ENCODE measurements at regions not wholly inside any gene's neighbourhood (a gene's known extent, or its start where the extent isn't known, plus 50 kb on each side); places are given as distances from the start of the nearest gene placed in this dataset.

DNA sequence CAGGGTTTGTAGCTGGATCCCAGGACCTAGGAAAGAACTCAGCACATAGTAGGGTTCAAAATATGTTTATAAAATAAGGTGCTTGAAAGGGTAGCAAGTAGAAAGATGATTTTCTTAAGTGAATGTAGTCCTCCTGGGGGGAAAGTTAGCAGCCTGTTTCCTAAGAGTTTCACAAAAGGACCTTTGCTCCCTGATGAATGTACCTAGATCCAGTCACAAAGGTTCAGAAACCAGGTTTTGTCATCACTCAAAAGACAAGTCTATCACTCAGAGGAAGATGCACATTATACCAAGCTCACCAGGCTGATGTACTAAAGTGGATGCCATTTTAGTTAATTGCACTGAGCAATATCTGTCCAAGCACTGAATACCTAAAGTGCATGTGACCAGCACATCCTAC, 378.2 kb downstream of the BCL11A start:
- Histone ChIP-seq H3K27me3 (ENCODE audit: low read depth) (no peaks in the 10 kb centered on the region), H3K4me1 (no peaks in the 10 kb centered on the region), H3K36me3 (no peaks in the 10 kb centered on the region), H3K9me3 (no peaks in the 10 kb centered on the region), H3K4me3 (no peak overlapping the region), H3K27ac (no peak overlapping the region)
- no peak for DNase-seq
- no peak for ATAC-seq
- TF ChIP-seq, protein P1, sequence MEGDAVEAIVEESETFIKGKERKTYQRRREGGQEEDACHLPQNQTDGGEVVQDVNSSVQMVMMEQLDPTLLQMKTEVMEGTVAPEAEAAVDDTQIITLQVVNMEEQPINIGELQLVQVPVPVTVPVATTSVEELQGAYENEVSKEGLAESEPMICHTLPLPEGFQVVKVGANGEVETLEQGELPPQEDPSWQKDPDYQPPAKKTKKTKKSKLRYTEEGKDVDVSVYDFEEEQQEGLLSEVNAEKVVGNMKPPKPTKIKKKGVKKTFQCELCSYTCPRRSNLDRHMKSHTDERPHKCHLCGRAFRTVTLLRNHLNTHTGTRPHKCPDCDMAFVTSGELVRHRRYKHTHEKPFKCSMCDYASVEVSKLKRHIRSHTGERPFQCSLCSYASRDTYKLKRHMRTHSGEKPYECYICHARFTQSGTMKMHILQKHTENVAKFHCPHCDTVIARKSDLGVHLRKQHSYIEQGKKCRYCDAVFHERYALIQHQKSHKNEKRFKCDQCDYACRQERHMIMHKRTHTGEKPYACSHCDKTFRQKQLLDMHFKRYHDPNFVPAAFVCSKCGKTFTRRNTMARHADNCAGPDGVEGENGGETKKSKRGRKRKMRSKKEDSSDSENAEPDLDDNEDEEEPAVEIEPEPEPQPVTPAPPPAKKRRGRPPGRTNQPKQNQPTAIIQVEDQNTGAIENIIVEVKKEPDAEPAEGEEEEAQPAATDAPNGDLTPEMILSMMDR (IDR thresholded peaks at IDR 0.05) = no peak
- intact Hi-C loops (cut with DNase I) = no loop called here

DNA sequence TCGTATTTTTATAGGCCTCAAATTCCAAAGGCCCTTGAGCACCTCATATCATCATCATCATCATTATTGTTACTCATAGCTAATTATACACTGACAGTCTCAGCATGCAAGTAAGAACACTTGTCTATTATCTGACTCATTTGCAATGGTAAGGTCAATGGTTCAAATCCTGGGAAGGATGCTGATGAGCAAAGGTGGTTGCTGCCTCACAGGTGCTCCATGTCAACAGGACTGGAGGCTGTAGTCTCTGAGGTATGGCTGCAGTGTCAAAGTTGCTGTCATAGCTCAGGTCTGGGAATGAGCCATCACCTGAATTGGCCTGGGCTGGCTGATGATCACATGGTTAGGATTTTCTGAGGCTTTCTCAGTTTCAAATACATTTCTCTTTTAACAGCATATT, 379.3 kb downstream of the BCL11A start:
- H3K9me3 ChIP-seq = no peaks in the 10 kb centered on the region
- no peaks in the 10 kb centered on the region for H3K36me3 ChIP-seq
- H3K4me1 ChIP-seq = no peaks in the 10 kb centered on the region
- no peaks in the 10 kb centered on the region for H3K27me3 ChIP-seq (ENCODE audit: low read depth)
- TF ChIP-seq, protein P1 (IDR thresholded peaks at IDR 0.05) = no peak
- no peak overlapping the region for H3K4me3 ChIP-seq
- H3K27ac ChIP-seq = no peak overlapping the region
- ATAC-seq (no peak), DNase-seq (no peak)
- intact Hi-C loops (cut with DNase I) = no loop called here

DNA sequence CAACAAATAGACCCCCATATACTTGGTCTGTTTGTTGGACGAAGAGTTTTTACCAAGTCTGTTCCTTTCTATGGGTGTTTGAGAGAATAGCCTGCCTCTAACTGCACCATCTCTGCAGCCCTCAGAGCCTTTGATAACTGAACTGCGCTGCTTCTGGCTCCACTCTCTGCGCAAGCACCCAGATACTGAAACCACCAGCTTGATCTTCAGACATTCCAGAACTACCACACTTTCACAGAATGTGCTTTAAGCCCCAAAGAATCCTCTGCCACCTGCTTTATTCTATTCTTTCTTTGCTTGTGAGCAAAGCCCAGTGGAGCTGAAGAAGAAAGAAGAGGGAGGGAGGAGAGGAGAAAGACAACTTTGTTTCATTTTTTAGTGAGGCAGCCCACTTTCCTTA, 380.7 kb downstream of the BCL11A start:
- Histone ChIP-seq H3K27me3 (ENCODE audit: low read depth) (no peaks in the 10 kb centered on the region), H3K27ac (no peak overlapping the region), H3K4me3 (no peak overlapping the region), H3K36me3 (no peaks in the 10 kb centered on the region), H3K4me1 (no peaks in the 10 kb centered on the region), H3K9me3 (no peaks in the 10 kb centered on the region)
- ATAC-seq (no peak), DNase-seq (no peak)
- TF ChIP-seq, protein P1 (IDR thresholded peaks at IDR 0.05) = no peak
- intact Hi-C loops (cut with DNase I) = no loop called here

DNA sequence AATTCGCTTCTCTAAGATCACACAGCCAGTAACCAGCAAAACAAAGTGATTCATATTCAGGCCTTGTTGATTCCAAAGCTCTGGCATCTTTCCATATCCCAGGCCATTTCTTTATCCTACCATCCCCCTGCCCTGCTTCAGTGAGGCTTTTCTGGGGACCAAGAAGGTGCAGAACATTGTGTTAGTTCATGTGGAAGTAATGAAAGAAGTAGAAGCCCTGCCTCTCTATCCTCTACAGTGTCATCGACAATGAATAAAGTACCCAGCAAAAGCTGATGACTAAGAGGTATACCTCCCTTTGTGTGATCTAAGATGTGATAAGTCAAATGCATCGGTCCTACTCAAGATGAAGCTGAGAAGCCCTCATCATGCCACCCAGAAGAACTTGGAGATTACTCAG, 383.2 kb downstream of the BCL11A start:
- TF ChIP-seq, protein P1 (IDR thresholded peaks at IDR 0.05) = no peak
- DNase-seq = no peak
- intact Hi-C loops (cut with DNase I) = no loop called here

DNA sequence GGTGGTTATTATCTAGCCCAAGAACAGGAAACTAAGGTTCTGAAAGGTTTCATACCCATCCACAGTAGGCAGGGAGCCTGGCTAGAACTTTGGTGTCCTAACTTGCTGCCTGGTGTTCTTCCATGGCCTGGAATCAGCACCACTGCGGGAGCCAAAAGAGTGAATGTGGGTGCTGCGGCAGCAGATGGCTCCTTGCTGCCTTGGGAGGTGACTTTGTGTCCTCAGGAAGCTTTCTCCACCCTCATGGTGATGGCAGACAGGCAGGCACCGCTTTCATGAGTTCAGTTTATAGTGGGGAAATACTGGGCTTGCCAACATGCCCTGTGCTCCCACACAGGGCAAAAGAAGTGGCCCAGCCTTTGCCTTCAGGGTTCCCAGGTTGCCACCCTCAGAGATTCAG, 385.2 kb downstream of the BCL11A start:
- no peak overlapping the region for H3K4me3 ChIP-seq
- no peaks in the 10 kb centered on the region for H3K27me3 ChIP-seq (ENCODE audit: low read depth)
- no peak for DNase-seq
- no peaks in the 10 kb centered on the region for H3K9me3 ChIP-seq
- no peaks in the 10 kb centered on the region for H3K4me1 ChIP-seq
- TF ChIP-seq, protein P1 (IDR thresholded peaks at IDR 0.05) = no peak
- H3K36me3 ChIP-seq = no peaks in the 10 kb centered on the region
- no peak overlapping the region for H3K27ac ChIP-seq
- no peak for ATAC-seq
- intact Hi-C loops (cut with DNase I) = no loop called here

More for the DNA sequence above, 383.2 kb downstream of the BCL11A start:
- H3K9me3 ChIP-seq = no peaks in the 10 kb centered on the region
- ATAC-seq = no peak
- no peaks in the 10 kb centered on the region for H3K36me3 ChIP-seq
- no peaks in the 10 kb centered on the region for H3K4me1 ChIP-seq
- no peak overlapping the region for H3K4me3 ChIP-seq
- no peaks in the 10 kb centered on the region for H3K27me3 ChIP-seq (ENCODE audit: low read depth)
- no peak overlapping the region for H3K27ac ChIP-seq

DNA sequence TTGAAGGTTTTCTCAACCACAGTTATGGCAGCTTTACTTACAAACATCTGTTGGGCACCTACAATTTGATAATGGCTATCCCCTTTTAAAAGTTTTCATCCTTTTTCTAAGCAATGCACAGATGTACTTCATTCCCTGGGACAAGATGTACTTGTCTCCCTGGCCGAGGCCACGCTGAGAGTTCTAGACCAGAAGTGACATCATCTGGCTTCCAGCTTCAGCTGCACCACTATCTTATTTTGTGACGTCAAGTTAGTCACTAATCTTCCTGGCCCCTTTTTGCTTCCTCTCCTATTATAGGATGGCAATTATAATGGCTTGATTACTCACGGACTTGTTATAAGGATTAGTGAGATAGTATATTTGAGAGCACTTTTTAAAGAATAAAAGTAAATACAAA, 386.4 kb downstream of the BCL11A start:
- Histone ChIP-seq H3K4me3 (no peak overlapping the region), H3K36me3 (no peaks in the 10 kb centered on the region), H3K9me3 (no peaks in the 10 kb centered on the region), H3K27ac (no peak overlapping the region), H3K4me1 (no peaks in the 10 kb centered on the region), H3K27me3 (ENCODE audit: low read depth) (no peaks in the 10 kb centered on the region)
- ATAC-seq (no peak), DNase-seq (no peak)
- intact Hi-C loops (cut with DNase I) = no loop called here
- TF ChIP-seq, protein P1 (IDR thresholded peaks at IDR 0.05) = no peak
